ENCODE measurements at regions not wholly inside any gene's neighbourhood (a gene's known extent, or its start where the extent isn't known, plus 50 kb on each side); places are given as distances from the start of the nearest gene placed in this dataset.

DNA sequence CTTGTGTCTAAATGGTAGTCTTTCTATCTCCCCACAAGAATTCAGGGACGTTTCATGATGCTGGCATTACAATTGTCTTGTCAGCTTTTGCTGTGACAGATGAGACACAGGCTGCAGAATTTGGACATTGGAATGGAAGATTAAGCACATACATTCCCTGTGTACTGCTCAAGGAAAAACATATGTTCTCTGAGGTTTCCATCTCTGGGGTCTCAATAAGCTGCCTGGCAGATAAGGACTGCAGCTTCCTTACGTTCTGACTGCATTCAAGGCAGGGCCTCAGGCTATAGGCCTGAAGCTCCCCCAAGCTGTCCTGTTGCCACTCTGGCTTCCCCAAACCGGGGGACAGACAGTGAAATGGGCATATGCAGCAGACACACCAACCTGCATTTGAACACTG is 91.3 kb upstream of the KL start:
- no peak for TF ChIP-seq EZH2 (IDR thresholded peaks at IDR 0.05; ENCODE audit: low read depth)
- TF ChIP-seq, protein P1, sequence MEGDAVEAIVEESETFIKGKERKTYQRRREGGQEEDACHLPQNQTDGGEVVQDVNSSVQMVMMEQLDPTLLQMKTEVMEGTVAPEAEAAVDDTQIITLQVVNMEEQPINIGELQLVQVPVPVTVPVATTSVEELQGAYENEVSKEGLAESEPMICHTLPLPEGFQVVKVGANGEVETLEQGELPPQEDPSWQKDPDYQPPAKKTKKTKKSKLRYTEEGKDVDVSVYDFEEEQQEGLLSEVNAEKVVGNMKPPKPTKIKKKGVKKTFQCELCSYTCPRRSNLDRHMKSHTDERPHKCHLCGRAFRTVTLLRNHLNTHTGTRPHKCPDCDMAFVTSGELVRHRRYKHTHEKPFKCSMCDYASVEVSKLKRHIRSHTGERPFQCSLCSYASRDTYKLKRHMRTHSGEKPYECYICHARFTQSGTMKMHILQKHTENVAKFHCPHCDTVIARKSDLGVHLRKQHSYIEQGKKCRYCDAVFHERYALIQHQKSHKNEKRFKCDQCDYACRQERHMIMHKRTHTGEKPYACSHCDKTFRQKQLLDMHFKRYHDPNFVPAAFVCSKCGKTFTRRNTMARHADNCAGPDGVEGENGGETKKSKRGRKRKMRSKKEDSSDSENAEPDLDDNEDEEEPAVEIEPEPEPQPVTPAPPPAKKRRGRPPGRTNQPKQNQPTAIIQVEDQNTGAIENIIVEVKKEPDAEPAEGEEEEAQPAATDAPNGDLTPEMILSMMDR (conservative IDR thresholded peaks at IDR 0.05) = no peak
- no TSS peak for BruUV-seq (replicated peaks)
- H3K9me2 ChIP-seq (ENCODE audit: insufficient read depth) = no peaks in the 10 kb centered on the region; the same call in 1 of the 2 replicates
- no peaks in the 10 kb centered on the region for H4K20me1 ChIP-seq (ENCODE audit: insufficient read depth)
- no peak overlapping the region for H3K4me2 ChIP-seq
- intact Hi-C loops (cut with micrococcal nuclease; ENCODE audit: unreplicated experiment) = no loop called here
- H3K36me3 ChIP-seq (ENCODE audit: low read depth) = no peaks in the 10 kb centered on the region
- no peaks in the 10 kb centered on the region for H3K9me3 ChIP-seq (ENCODE audit: insufficient read depth, low read depth)
- POLR2A ChIA-PET (ENCODE audit: unreplicated experiment) = no interaction called here
- 0 out of 2 replicates have a peak, but pooled peaks cover 6% of the 10 kb centered on the region for H3K4me1 ChIP-seq (replicated peaks; ENCODE audit: insufficient read depth)
- CTCF ChIA-PET = no interaction called here
- DNase-seq = no peak
- no peaks in the 10 kb centered on the region for H3K27me3 ChIP-seq (ENCODE audit: insufficient read depth, low read depth)
- no peaks in the 10 kb centered on the region for H3K79me2 ChIP-seq (ENCODE audit: low read depth)
- no peak overlapping the region for H3K27ac ChIP-seq
- no peaks in the 10 kb centered on the region for H3F3A ChIP-seq (ENCODE audit: insufficient read depth, low read depth)
- no peak overlapping the region for H2AFZ ChIP-seq
- no peak overlapping the region for H3K4me3 ChIP-seq

DNA sequence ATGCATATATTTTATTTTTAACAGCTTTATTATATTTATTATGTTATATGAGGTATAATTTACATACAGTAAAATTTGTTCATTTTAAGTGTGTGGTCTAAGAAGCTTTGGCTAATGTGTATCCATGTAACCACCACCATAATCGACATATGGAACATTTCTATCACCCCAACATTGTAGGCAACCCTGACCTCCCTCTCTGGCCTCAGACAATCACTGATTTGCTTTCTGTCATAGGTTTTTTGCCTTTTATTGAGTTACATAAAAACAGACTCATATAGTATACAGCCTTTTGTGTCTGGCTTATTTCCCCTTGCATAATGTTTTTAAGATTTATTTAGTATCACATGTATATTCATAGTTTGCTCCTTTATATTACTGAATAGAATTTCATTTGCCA is 90.7 kb upstream of the KL start:
- DNase-seq = no peak
- H4K20me1 ChIP-seq (ENCODE audit: insufficient read depth) = no peaks in the 10 kb centered on the region
- no peak overlapping the region for H3K4me3 ChIP-seq
- H3K4me2 ChIP-seq = no peak overlapping the region
- no peaks in the 10 kb centered on the region; the same call in 1 of the 2 replicates for H3K9me2 ChIP-seq (ENCODE audit: insufficient read depth)
- 0 out of 2 replicates have a peak, but pooled peaks cover 6% of the 10 kb centered on the region for H3K4me1 ChIP-seq (replicated peaks; ENCODE audit: insufficient read depth)
- H3K79me2 ChIP-seq (ENCODE audit: low read depth) = no peaks in the 10 kb centered on the region
- no peaks in the 10 kb centered on the region for H3K9me3 ChIP-seq (ENCODE audit: insufficient read depth, low read depth)
- H2AFZ ChIP-seq = no peak overlapping the region
- no peaks in the 10 kb centered on the region for H3K27me3 ChIP-seq (ENCODE audit: insufficient read depth, low read depth)
- ChIA-PET CTCF (no interaction called here), POLR2A (ENCODE audit: unreplicated experiment) (no interaction called here)
- no peaks in the 10 kb centered on the region for H3F3A ChIP-seq (ENCODE audit: insufficient read depth, low read depth)
- intact Hi-C loops (cut with micrococcal nuclease; ENCODE audit: unreplicated experiment) = no loop called here
- BruUV-seq (replicated peaks) = no TSS peak
- TF ChIP-seq, protein P1 (conservative IDR thresholded peaks at IDR 0.05) = no peak
- TF ChIP-seq EZH2 (IDR thresholded peaks at IDR 0.05; ENCODE audit: low read depth) = no peak
- no peak overlapping the region for H3K27ac ChIP-seq
- H3K36me3 ChIP-seq (ENCODE audit: low read depth) = no peaks in the 10 kb centered on the region

DNA sequence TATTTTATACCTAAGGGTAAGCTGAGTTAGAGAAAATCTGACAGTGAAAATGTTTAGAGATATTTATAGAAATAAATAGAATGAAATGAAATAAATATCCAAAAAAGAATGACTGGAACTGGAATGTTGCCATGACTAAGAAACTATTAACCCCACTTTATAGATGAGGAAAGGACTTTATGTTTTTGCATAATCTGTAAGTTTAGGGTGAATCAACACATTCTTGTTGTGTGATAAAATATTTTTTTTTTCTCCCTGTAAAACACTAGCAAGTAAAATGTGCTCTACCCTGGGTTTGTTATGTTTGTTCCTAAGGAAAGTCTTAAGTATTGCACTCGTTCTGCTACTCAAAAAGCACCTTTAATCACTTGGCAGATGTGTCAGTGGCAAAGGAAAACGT is 83.8 kb upstream of the KL start:
- Histone ChIP-seq H2AFZ (no peak overlapping the region), H3K4me3 (no peak overlapping the region), H3K4me1 (replicated peaks; ENCODE audit: insufficient read depth) (no peaks in the 10 kb centered on the region), H3K79me2 (ENCODE audit: low read depth) (no peaks in the 10 kb centered on the region), H4K20me1 (ENCODE audit: insufficient read depth) (no peaks in the 10 kb centered on the region), H3K36me3 (ENCODE audit: low read depth) (no peaks in the 10 kb centered on the region), H3F3A (ENCODE audit: insufficient read depth, low read depth) (no peaks in the 10 kb centered on the region), H3K4me2 (no peak overlapping the region), H3K9me2 (ENCODE audit: insufficient read depth) (peaks cover 4% of the 10 kb centered on the region; the same call in 1 of the 2 replicates), H3K27ac (no peak overlapping the region), H3K27me3 (ENCODE audit: insufficient read depth, low read depth) (no peaks in the 10 kb centered on the region), H3K9me3 (ENCODE audit: insufficient read depth, low read depth) (no peaks in the 10 kb centered on the region; the same call in 1 of the 2 replicates)
- no TSS peak for BruUV-seq (replicated peaks)
- CTCF ChIA-PET = no interaction called here
- POLR2A ChIA-PET (ENCODE audit: unreplicated experiment) = no interaction called here
- TF ChIP-seq, protein P1 (conservative IDR thresholded peaks at IDR 0.05) = no peak
- no peak for TF ChIP-seq EZH2 (IDR thresholded peaks at IDR 0.05; ENCODE audit: low read depth)
- no peak for DNase-seq
- intact Hi-C loops (cut with micrococcal nuclease; ENCODE audit: unreplicated experiment) = no loop called here
